ENCODE measurements at regions not wholly inside any gene's neighbourhood (a gene's known extent, or its start where the extent isn't known, plus 50 kb on each side); places are given as distances from the start of the nearest gene placed in this dataset.

GRCh38 chr17:33598797-33599196, 305.7 kb upstream of the ASIC2 start:
- Mint-ChIP-seq H3K4me1 (no peaks in the 10 kb centered on the region), H3K36me3 (no peaks in the 10 kb centered on the region), H3K9me3 (peaks cover 0 to 2% (median 0%) of the 10 kb centered on the region in 7 donors), H3K27ac (no peak overlapping the region), H3K27me3 (ENCODE audit: low read depth in 3 of 3) (peaks cover 3 to 12% (median 5%) of the 10 kb centered on the region in 3 donors), H3K4me3 (no peak overlapping the region)
- H3K4me3 ChIP-seq (replicated peaks in 1 of 3; ENCODE audit: low read depth in 2 of 3, low read length in 3 of 3), result no peak overlapping the region
- H2AFZ ChIP-seq (ENCODE audit: insufficient read depth, low read depth, low read length, poor library complexity, severe bottlenecking), result no peak overlapping the region
- intact Hi-C loops (cut with micrococcal nuclease), result no loop called here
- TF ChIP-seq, protein P1, sequence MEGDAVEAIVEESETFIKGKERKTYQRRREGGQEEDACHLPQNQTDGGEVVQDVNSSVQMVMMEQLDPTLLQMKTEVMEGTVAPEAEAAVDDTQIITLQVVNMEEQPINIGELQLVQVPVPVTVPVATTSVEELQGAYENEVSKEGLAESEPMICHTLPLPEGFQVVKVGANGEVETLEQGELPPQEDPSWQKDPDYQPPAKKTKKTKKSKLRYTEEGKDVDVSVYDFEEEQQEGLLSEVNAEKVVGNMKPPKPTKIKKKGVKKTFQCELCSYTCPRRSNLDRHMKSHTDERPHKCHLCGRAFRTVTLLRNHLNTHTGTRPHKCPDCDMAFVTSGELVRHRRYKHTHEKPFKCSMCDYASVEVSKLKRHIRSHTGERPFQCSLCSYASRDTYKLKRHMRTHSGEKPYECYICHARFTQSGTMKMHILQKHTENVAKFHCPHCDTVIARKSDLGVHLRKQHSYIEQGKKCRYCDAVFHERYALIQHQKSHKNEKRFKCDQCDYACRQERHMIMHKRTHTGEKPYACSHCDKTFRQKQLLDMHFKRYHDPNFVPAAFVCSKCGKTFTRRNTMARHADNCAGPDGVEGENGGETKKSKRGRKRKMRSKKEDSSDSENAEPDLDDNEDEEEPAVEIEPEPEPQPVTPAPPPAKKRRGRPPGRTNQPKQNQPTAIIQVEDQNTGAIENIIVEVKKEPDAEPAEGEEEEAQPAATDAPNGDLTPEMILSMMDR (IDR thresholded peaks at IDR 0.05), result no peak
- DNase-seq, result no peak
- no peaks in the 10 kb centered on the region for H3K36me3 ChIP-seq (replicated peaks in 1 of 2; ENCODE audit: control insufficient read depth in 1 of 2, insufficient read depth in 2 of 2, low read length in 2 of 2)
- H3K27ac ChIP-seq (ENCODE audit: low read depth in 1 of 2, low read length in 2 of 2), result no peak overlapping the region
- no peak overlapping the region for H3K4me2 ChIP-seq (replicated peaks; ENCODE audit: extremely low read depth, low read length, poor library complexity, severe bottlenecking)
- no peaks in the 10 kb centered on the region for H3K4me1 ChIP-seq (ENCODE audit: control insufficient read depth in 1 of 2, insufficient read depth in 2 of 2, low read length in 2 of 2)
- H3K79me2 ChIP-seq (ENCODE audit: insufficient read depth, low read length), result no peaks in the 10 kb centered on the region
- WGBS (ENCODE audit: insufficient coverage), result no CpG with 5 or more reads among the region's 2 CpGs
- no peaks in the 10 kb centered on the region for H3K9me3 ChIP-seq (replicated peaks in 1 of 2; ENCODE audit: control insufficient read depth in 1 of 2, insufficient read depth in 1 of 2, low read length in 2 of 2)
- no peak overlapping the region for H3K9ac ChIP-seq (ENCODE audit: insufficient read depth, low read length, poor library complexity, severe bottlenecking)
- no peaks in the 10 kb centered on the region for H3K27me3 ChIP-seq (ENCODE audit: control insufficient read depth in 2 of 2, insufficient read depth in 2 of 2, low read length in 2 of 2)
- no peaks in the 10 kb centered on the region for H4K20me1 ChIP-seq (ENCODE audit: insufficient read depth, low read length)

DNA sequence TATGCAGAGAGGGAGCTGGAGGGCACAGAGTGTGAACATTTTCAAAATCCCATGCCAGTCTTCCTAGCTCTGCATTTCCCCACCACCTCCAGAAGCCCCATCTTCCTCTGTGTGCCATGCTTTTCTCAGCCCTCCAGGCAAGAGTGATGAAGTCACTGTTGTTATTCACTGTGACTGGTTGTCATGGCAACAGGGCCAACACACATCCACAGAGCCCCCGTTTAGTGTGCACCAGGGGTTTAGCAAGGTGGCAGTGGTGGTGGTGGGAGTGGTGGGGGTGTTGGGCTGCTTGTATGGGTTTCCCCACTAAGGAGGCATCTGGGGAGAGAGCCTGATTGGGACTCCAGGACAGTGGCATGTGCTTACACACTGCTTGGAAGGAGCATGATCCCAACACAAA, 309.9 kb upstream of the ASIC2 start:
- Histone ChIP-seq H3K4me2 (replicated peaks; ENCODE audit: extremely low read depth, low read length, poor library complexity, severe bottlenecking) (no peak overlapping the region), H4K20me1 (ENCODE audit: insufficient read depth, low read length) (no peaks in the 10 kb centered on the region), H3K79me2 (ENCODE audit: insufficient read depth, low read length) (no peaks in the 10 kb centered on the region), H3K9ac (ENCODE audit: insufficient read depth, low read length, poor library complexity, severe bottlenecking) (no peak overlapping the region), H3K4me1 (ENCODE audit: control insufficient read depth in 1 of 2, insufficient read depth in 2 of 2, low read length in 2 of 2) (no peaks in the 10 kb centered on the region), H2AFZ (ENCODE audit: insufficient read depth, low read depth, low read length, poor library complexity, severe bottlenecking) (no peak overlapping the region), H3K27ac (ENCODE audit: low read depth in 1 of 2, low read length in 2 of 2) (no peak overlapping the region), H3K36me3 (replicated peaks in 1 of 2; ENCODE audit: control insufficient read depth in 1 of 2, insufficient read depth in 2 of 2, low read length in 2 of 2) (no peaks in the 10 kb centered on the region), H3K4me3 (replicated peaks in 1 of 3; ENCODE audit: low read depth in 2 of 3, low read length in 3 of 3) (no peak overlapping the region), H3K27me3 (ENCODE audit: control insufficient read depth in 2 of 2, insufficient read depth in 2 of 2, low read length in 2 of 2) (no peaks in the 10 kb centered on the region), H3K9me3 (replicated peaks in 1 of 2; ENCODE audit: control insufficient read depth in 1 of 2, insufficient read depth in 1 of 2, low read length in 2 of 2) (no peaks in the 10 kb centered on the region)
- no peak overlapping the region for H3K4me3 Mint-ChIP-seq
- intact Hi-C loops (cut with micrococcal nuclease), result no loop called here
- H3K27ac Mint-ChIP-seq, result no peak overlapping the region
- H3K36me3 Mint-ChIP-seq, result no peaks in the 10 kb centered on the region
- TF ChIP-seq, protein P1 (IDR thresholded peaks at IDR 0.05), result no peak
- peaks cover 2 to 6% (median 3%) of the 10 kb centered on the region in 3 donors for H3K27me3 Mint-ChIP-seq (ENCODE audit: low read depth in 3 of 3)
- H3K9me3 Mint-ChIP-seq, result peaks cover 0 to 3% (median 0%) of the 10 kb centered on the region in 7 donors
- DNase-seq, result no peak
- no CpG with 5 or more reads among the region's 1 CpG for WGBS (ENCODE audit: insufficient coverage)
- H3K4me1 Mint-ChIP-seq, result no peaks in the 10 kb centered on the region

All from CD14-positive monocyte (primary cell).